ENCODE measurements at regions not wholly inside any gene's neighbourhood (a gene's known extent, or its start where the extent isn't known, plus 50 kb on each side); places are given as distances from the start of the nearest gene placed in this dataset.

GRCh38 chr3:161672478-161672877 is 175.9 kb downstream of the OTOL1 start:
- TF ChIP-seq, protein P1, sequence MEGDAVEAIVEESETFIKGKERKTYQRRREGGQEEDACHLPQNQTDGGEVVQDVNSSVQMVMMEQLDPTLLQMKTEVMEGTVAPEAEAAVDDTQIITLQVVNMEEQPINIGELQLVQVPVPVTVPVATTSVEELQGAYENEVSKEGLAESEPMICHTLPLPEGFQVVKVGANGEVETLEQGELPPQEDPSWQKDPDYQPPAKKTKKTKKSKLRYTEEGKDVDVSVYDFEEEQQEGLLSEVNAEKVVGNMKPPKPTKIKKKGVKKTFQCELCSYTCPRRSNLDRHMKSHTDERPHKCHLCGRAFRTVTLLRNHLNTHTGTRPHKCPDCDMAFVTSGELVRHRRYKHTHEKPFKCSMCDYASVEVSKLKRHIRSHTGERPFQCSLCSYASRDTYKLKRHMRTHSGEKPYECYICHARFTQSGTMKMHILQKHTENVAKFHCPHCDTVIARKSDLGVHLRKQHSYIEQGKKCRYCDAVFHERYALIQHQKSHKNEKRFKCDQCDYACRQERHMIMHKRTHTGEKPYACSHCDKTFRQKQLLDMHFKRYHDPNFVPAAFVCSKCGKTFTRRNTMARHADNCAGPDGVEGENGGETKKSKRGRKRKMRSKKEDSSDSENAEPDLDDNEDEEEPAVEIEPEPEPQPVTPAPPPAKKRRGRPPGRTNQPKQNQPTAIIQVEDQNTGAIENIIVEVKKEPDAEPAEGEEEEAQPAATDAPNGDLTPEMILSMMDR (conservative IDR thresholded peaks at IDR 0.05; ENCODE audit: low read depth, low read length): no peak
- no peak for TF ChIP-seq EZH2 (IDR thresholded peaks at IDR 0.05; ENCODE audit: low read length, unreplicated experiment)
